ENCODE measurements at regions not wholly inside any gene's neighbourhood (a gene's known extent, or its start where the extent isn't known, plus 50 kb on each side); places are given as distances from the start of the nearest gene placed in this dataset.
"Not testable (repeated sequence)": the region's sequence is repeated elsewhere in the genome, so short reads cannot be mapped to it uniquely, and the experiment has no call there.

- not testable (repeated sequence) for TF ChIP-seq ELF4 (IDR thresholded peaks at IDR 0.05); SUZ12 (IDR thresholded peaks at IDR 0.05); SP1 (IDR thresholded peaks at IDR 0.05); FOXM1 (IDR thresholded peaks at IDR 0.05; ENCODE audit: borderline replicate concordance); TARDBP (IDR thresholded peaks at IDR 0.05); PKNOX1 (IDR thresholded peaks at IDR 0.05)
Measured at GRCh38 chr5:84746280-84746679, 361.6 kb upstream of the EDIL3 start.
